ENCODE measurements at regions not wholly inside any gene's neighbourhood (a gene's known extent, or its start where the extent isn't known, plus 50 kb on each side); places are given as distances from the start of the nearest gene placed in this dataset.
A peak's percentile ranks its signal among the peaks of the same experiment; 100 is the strongest.

GRCh38 chr18:45174629-45175136, 440.6 kb upstream of the SLC14A2 start:
- no peaks in the 10 kb centered on the region for H3K27me3 ChIP-seq (replicated peaks; ENCODE audit: control insufficient read depth, insufficient read depth, low read length)
- no peak for TF ChIP-seq CTCF (IDR thresholded peaks at IDR 0.05; ENCODE audit: insufficient read depth, low read length, poor library complexity, severe bottlenecking)

DNA sequence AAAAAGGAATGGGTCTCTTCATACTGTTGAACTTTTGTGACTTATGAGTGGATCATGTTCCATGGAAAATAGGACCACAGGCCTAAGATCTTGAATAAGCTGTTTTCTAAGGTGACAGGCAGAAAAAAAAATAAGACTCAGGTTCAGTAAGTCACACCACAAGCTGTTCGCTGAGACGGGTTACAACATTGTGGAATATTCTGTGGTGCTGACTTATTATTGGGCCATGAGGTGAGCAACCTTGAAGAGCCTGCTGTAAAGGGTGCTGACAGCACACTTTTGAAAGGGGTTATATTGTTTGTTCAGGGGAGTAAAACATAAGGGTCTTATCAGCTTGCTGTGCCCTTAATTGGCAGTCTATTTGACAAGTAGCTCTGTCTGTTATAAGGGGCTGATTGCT, 439.8 kb upstream of the SLC14A2 start:
- DNase-seq (ENCODE audit: extremely low read depth, insufficient read length), result no peak
- H3K4me3 ChIP-seq (replicated peaks; ENCODE audit: low read depth, low read length), result no peak overlapping the region
- H3K27me3 ChIP-seq (replicated peaks; ENCODE audit: control insufficient read depth, insufficient read depth, low read length), result no peaks in the 10 kb centered on the region
- no peak for TF ChIP-seq CTCF (IDR thresholded peaks at IDR 0.05; ENCODE audit: insufficient read depth, low read length, poor library complexity, severe bottlenecking)
- no peaks in the 10 kb centered on the region for H3K36me3 ChIP-seq (ENCODE audit: control insufficient read depth, insufficient read depth, low read length)

More at GRCh38 chr18:45174629-45175136, 440.6 kb upstream of the SLC14A2 start:
- no peaks in the 10 kb centered on the region for H3K36me3 ChIP-seq (ENCODE audit: control insufficient read depth, insufficient read depth, low read length)
- DNase-seq (ENCODE audit: extremely low read depth, insufficient read length), result no peak
- H3K4me3 ChIP-seq (replicated peaks; ENCODE audit: low read depth, low read length), result no peak overlapping the region

- no peaks in the 10 kb centered on the region for H3K27me3 ChIP-seq (replicated peaks; ENCODE audit: control insufficient read depth, insufficient read depth, low read length)
- no peak for DNase-seq (ENCODE audit: extremely low read depth, insufficient read length)
- H3K4me3 ChIP-seq (replicated peaks; ENCODE audit: low read depth, low read length), result no peak overlapping the region
- TF ChIP-seq CTCF (IDR thresholded peaks at IDR 0.05; ENCODE audit: insufficient read depth, low read length, poor library complexity, severe bottlenecking), result no peak
- H3K36me3 ChIP-seq (ENCODE audit: control insufficient read depth, insufficient read depth, low read length), result no peaks in the 10 kb centered on the region
Observed at GRCh38 chr18:45186832-45187231, 428.4 kb upstream of the SLC14A2 start.

GRCh38 chr18:45191795-45192194, 423.5 kb upstream of the SLC14A2 start:
- no peaks in the 10 kb centered on the region for H3K27me3 ChIP-seq (replicated peaks; ENCODE audit: control insufficient read depth, insufficient read depth, low read length)

GRCh38 chr18:45197526-45197970, 417.7 kb upstream of the SLC14A2 start:
- TF ChIP-seq CTCF (IDR thresholded peaks at IDR 0.05; ENCODE audit: insufficient read depth, low read length, poor library complexity, severe bottlenecking), result no peak
- Histone ChIP-seq H3K4me3 (replicated peaks; ENCODE audit: low read depth, low read length) (no peak overlapping the region), H3K36me3 (ENCODE audit: control insufficient read depth, insufficient read depth, low read length) (no peaks in the 10 kb centered on the region), H3K27me3 (replicated peaks; ENCODE audit: control insufficient read depth, insufficient read depth, low read length) (no peaks in the 10 kb centered on the region)
- DNase-seq (ENCODE audit: extremely low read depth, insufficient read length), result peak; percentile 77

More at GRCh38 chr18:45191795-45192194, 423.5 kb upstream of the SLC14A2 start:
- no peak for TF ChIP-seq CTCF (IDR thresholded peaks at IDR 0.05; ENCODE audit: insufficient read depth, low read length, poor library complexity, severe bottlenecking)
- Histone ChIP-seq H3K4me3 (replicated peaks; ENCODE audit: low read depth, low read length) (no peak overlapping the region), H3K36me3 (ENCODE audit: control insufficient read depth, insufficient read depth, low read length) (no peaks in the 10 kb centered on the region)
- no peak for DNase-seq (ENCODE audit: extremely low read depth, insufficient read length)

GRCh38 chr18:45198526-45198925, 416.8 kb upstream of the SLC14A2 start:
- DNase-seq (ENCODE audit: extremely low read depth, insufficient read length), result no peak
- no peak for TF ChIP-seq CTCF (IDR thresholded peaks at IDR 0.05; ENCODE audit: insufficient read depth, low read length, poor library complexity, severe bottlenecking)
- Histone ChIP-seq H3K4me3 (replicated peaks; ENCODE audit: low read depth, low read length) (no peak overlapping the region), H3K36me3 (ENCODE audit: control insufficient read depth, insufficient read depth, low read length) (no peaks in the 10 kb centered on the region), H3K27me3 (replicated peaks; ENCODE audit: control insufficient read depth, insufficient read depth, low read length) (no peaks in the 10 kb centered on the region)

Data from GM06990 (cell line).